ENCODE measurements at regions not wholly inside any gene's neighbourhood (a gene's known extent, or its start where the extent isn't known, plus 50 kb on each side); places are given as distances from the start of the nearest gene placed in this dataset.
A peak's percentile ranks its signal among the peaks of the same experiment; 100 is the strongest.
"Not testable (repeated sequence)": the region's sequence is repeated elsewhere in the genome, so short reads cannot be mapped to it uniquely, and the experiment has no call there.

GRCh38 chr2:77578354-77578753 is 56.2 kb upstream of the LRRTM4 start:
- DNase-seq (ENCODE audit: low spot score), result no peak

GRCh38 chr2:77579076-77579769 is 57.0 kb upstream of the LRRTM4 start:
- DNase-seq (ENCODE audit: low spot score), result no peak

- no peak for DNase-seq (ENCODE audit: low spot score)
Measured at GRCh38 chr2:77588438-77588837, 66.3 kb upstream of the LRRTM4 start.

- no peak for DNase-seq (ENCODE audit: low spot score)
Measured at GRCh38 chr2:77590298-77590917, 68.2 kb upstream of the LRRTM4 start.

GRCh38 chr2:77592955-77593354 is 70.8 kb upstream of the LRRTM4 start:
- DNase-seq (ENCODE audit: low spot score), result not testable (repeated sequence)

- DNase-seq (ENCODE audit: low spot score), result no peak
Measured at GRCh38 chr2:77602771-77603170, 80.6 kb upstream of the LRRTM4 start.

- peak; percentile 43 for DNase-seq (ENCODE audit: low spot score)
Measured at GRCh38 chr2:77604953-77605929, 83.1 kb upstream of the LRRTM4 start.

- no peak for DNase-seq (ENCODE audit: low spot score)
Measured at GRCh38 chr2:77608510-77608909, 86.3 kb upstream of the LRRTM4 start.

GRCh38 chr2:77629539-77629938 is 107.4 kb upstream of the LRRTM4 start:
- no peak for DNase-seq (ENCODE audit: low spot score)

GRCh38 chr2:77631007-77631406 is 108.8 kb upstream of the LRRTM4 start:
- no peak for DNase-seq (ENCODE audit: low spot score)

GRCh38 chr2:77633601-77634000 is 111.4 kb upstream of the LRRTM4 start:
- no peak for DNase-seq (ENCODE audit: low spot score)

- DNase-seq (ENCODE audit: low spot score), result no peak
Measured at GRCh38 chr2:77640924-77641323, 118.7 kb upstream of the LRRTM4 start.

- no peak for DNase-seq (ENCODE audit: low spot score)
Measured at GRCh38 chr2:77642339-77642738, 120.2 kb upstream of the LRRTM4 start.

- no peak for DNase-seq (ENCODE audit: low spot score)
Measured at GRCh38 chr2:77649856-77650255, 127.7 kb upstream of the LRRTM4 start.

GRCh38 chr2:77652499-77652898 is 130.3 kb upstream of the LRRTM4 start:
- DNase-seq (ENCODE audit: low spot score), result no peak

- DNase-seq (ENCODE audit: low spot score), result no peak
Measured at GRCh38 chr2:77664491-77664890, 142.3 kb upstream of the LRRTM4 start.

GRCh38 chr2:77666251-77666980 is 144.2 kb upstream of the LRRTM4 start:
- DNase-seq (ENCODE audit: low spot score), result no peak

- DNase-seq (ENCODE audit: low spot score), result not testable (repeated sequence)
Measured at GRCh38 chr2:77684543-77685319, 162.6 kb upstream of the LRRTM4 start.

GRCh38 chr2:77712601-77713000 is 190.4 kb upstream of the LRRTM4 start:
- DNase-seq (ENCODE audit: low spot score), result no peak

GRCh38 chr2:77713412-77713811 is 191.2 kb upstream of the LRRTM4 start:
- no peak for DNase-seq (ENCODE audit: low spot score)

GRCh38 chr2:77720115-77720514 is 197.9 kb upstream of the LRRTM4 start:
- DNase-seq (ENCODE audit: low spot score), result no peak
